ENCODE measurements at regions not wholly inside any gene's neighbourhood (a gene's known extent, or its start where the extent isn't known, plus 50 kb on each side); places are given as distances from the start of the nearest gene placed in this dataset.

- DNase-seq (ENCODE audit: low spot score in 2 of 2): no peak
- no peak overlapping the region for H3K4me3 ChIP-seq (ENCODE audit: low read depth, poor library complexity, severe bottlenecking)
- intact Hi-C loops (cut with DNase I; ENCODE audit: low total_unique reads): no loop called here
- 70 to 80% methylated on average over 5 of the region's 5 CpGs for WGBS, 2 donors
- TF ChIP-seq, protein P1, sequence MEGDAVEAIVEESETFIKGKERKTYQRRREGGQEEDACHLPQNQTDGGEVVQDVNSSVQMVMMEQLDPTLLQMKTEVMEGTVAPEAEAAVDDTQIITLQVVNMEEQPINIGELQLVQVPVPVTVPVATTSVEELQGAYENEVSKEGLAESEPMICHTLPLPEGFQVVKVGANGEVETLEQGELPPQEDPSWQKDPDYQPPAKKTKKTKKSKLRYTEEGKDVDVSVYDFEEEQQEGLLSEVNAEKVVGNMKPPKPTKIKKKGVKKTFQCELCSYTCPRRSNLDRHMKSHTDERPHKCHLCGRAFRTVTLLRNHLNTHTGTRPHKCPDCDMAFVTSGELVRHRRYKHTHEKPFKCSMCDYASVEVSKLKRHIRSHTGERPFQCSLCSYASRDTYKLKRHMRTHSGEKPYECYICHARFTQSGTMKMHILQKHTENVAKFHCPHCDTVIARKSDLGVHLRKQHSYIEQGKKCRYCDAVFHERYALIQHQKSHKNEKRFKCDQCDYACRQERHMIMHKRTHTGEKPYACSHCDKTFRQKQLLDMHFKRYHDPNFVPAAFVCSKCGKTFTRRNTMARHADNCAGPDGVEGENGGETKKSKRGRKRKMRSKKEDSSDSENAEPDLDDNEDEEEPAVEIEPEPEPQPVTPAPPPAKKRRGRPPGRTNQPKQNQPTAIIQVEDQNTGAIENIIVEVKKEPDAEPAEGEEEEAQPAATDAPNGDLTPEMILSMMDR (IDR thresholded peaks at IDR 0.05): no peak
- no peak for TF ChIP-seq POLR2A (IDR thresholded peaks at IDR 0.05)
Measured at GRCh38 chr7:106968160-106968559, 76.3 kb upstream of the PRKAR2B start.

DNA sequence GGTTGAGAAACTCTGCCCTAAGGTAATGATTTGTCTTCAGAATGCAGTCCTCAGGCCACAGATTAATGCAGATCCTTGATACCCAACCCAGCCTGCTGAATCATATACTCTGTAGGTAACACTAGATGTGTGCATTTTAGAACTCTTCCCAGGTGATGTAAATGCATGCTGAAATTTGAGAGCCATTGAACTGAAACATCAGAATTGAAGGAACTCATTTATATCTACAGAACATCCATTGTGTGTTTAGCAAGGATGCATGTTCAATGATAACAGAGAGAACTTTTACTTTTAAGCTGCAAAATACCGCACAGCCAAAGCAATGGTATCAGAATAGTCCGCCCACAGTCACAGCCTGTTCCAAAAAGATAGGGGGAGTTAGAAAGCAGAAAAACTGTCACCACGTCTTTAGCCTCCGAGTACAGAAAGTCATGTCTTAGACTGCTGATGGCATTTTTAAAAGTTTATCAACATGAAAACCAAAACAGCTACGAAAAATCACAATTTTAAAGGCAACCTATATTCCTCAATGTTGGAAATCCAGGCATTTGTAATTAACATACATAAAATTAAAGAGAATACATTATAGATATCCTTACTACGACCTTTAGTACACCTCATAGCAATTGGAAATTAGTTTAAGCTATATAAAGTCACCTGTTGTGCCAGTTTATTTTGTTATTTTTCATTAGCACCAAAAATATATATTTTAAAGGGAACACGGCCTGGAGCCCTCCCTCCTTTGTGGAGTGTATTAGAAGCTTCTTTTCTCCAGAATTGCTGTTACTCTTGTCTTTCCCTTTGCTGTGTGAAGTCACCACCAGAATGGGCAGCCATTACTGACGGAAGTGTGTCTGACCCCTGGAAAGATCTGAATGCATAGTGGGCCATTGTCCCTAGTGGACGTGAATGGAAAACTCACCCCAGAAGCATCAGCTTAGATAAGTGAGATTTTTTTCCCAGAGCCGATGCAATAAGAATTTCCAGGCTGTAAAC, 65.8 kb upstream of the PRKAR2B start:
- TF ChIP-seq, protein P1 (IDR thresholded peaks at IDR 0.05): no peak
- TF ChIP-seq POLR2A (IDR thresholded peaks at IDR 0.05): no peak
- no peak overlapping the region for H3K4me3 ChIP-seq (ENCODE audit: low read depth, poor library complexity, severe bottlenecking)
- DNase-seq (ENCODE audit: low spot score in 2 of 2): no peak
- intact Hi-C loops (cut with DNase I; ENCODE audit: low total_unique reads): no loop called here
- 86 to 95% methylated on average over 10 of the region's 10 CpGs for WGBS, 2 donors

DNA sequence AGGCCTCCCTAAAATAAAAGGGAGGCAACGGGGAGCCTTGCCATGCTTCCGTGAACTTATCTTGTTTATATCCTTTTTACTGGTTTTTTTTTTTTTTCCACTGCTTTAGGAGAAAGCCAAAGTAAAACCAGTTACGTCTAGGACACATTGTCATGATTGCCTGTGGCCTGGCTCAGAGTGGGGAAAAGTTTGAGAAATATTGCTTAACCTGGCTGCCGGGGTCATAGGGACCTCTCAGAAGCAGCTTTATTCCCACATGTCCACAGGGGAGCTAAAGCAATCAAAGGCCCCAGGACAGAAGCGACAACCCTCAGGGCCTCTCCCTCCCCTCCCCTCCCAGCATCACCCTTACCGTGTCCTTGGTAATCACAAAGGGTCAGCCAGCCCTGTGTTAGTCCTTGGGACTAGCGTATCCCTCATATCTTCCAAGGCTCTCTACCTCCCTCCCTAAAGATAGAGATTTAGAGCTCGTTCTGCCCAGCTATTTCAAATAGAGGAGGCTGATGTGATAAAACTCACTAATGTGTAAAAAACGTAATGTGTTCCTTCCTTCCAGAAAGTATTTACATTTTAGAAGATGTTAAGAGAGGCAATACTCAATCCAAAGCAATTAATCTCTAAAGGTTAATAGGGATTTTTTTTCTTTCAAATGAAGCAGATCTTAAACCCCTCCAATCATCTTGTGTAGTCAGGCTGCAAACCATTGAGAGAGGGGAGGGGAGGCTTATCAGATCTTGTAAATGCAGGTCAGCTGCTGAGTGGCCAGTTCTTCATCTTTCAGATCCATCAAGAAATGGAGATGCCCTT, 64.8 kb upstream of the PRKAR2B start:
- DNase-seq (ENCODE audit: low spot score in 2 of 2): no peak
- intact Hi-C loops (cut with DNase I; ENCODE audit: low total_unique reads): no loop called here
- no peak overlapping the region for H3K4me3 ChIP-seq (ENCODE audit: low read depth, poor library complexity, severe bottlenecking)
- WGBS, 2 donors: 75% methylated on average over 9 of the region's 9 CpGs
- no peak for TF ChIP-seq POLR2A (IDR thresholded peaks at IDR 0.05)
- TF ChIP-seq, protein P1 (IDR thresholded peaks at IDR 0.05): no peak

GRCh38 chr7:106980358-106980685, 64.2 kb upstream of the PRKAR2B start:
- no peak for DNase-seq (ENCODE audit: low spot score in 2 of 2)
- TF ChIP-seq, protein P1 (IDR thresholded peaks at IDR 0.05): no peak
- TF ChIP-seq POLR2A (IDR thresholded peaks at IDR 0.05): no peak
- 87 to 90% methylated on average over 3 of the region's 3 CpGs for WGBS, 2 donors
- H3K4me3 ChIP-seq (ENCODE audit: low read depth, poor library complexity, severe bottlenecking): no peak overlapping the region
- intact Hi-C loops (cut with DNase I; ENCODE audit: low total_unique reads): no loop called here

- no peak overlapping the region for H3K4me3 ChIP-seq (ENCODE audit: low read depth, poor library complexity, severe bottlenecking)
- 88 to 90% methylated on average over 7 of the region's 7 CpGs for WGBS, 2 donors
- intact Hi-C loops (cut with DNase I; ENCODE audit: low total_unique reads): no loop called here
- DNase-seq (ENCODE audit: low spot score in 2 of 2): no peak
- TF ChIP-seq, protein P1 (IDR thresholded peaks at IDR 0.05): no peak
- TF ChIP-seq POLR2A (IDR thresholded peaks at IDR 0.05): no peak
Measured at GRCh38 chr7:106982415-106982814, 62.1 kb upstream of the PRKAR2B start.
